Caco-2 (cell line): ENCODE measurements at regions not wholly inside any gene's neighbourhood (a gene's known extent, or its start where the extent isn't known, plus 50 kb on each side); places are given as distances from the start of the nearest gene placed in this dataset.

ENCODE experiments used
- BruUV-seq: library from RNA; stranded (reverse); fragments of 400-500 nt; replicated peaks from 2 replicates; lab custom pipeline; 2021; lab: Mats Ljungman, UMichigan
- CTCF ChIA-PET: fragments of 300-600 bp; sonication (Branson Sonifier 250); formaldehyde crosslinking; loops from one replicate; lab custom pipeline; 2022; ENCODE audit warnings: antibody characterized with exemption; lab: Charles Lee
- POLR2A ChIA-PET: fragments of 300-600 bp; sonication (Branson Sonifier 250); formaldehyde crosslinking; loops from one replicate; lab custom pipeline; 2022; ENCODE audit warnings: antibody characterized with exemption; lab: Charles Lee
- DNase-seq, 2 experiments: peaks; one replicate each; pipeline versions ENCODE4 v3.0.0 to v3.0.0-alpha.2; 2020 to 2022
- H3K27me3 ChIP-seq: replicated peaks from 2 replicates; pipeline ENCODE4 v1.6.0; 2011; ENCODE audit warnings: low read length; ENCODE audit not compliant: control insufficient read depth, insufficient read depth
- H3K36me3 ChIP-seq: 2 replicates; pipeline ENCODE4 v1.5.1; 2011; ENCODE audit warnings: low read length; ENCODE audit not compliant: control insufficient read depth, insufficient read depth
- H3K4me1 ChIP-seq: fragments of 250-450 bp; sonication (Bioruptor Pico); 2 replicates; pipeline ENCODE4 v1.5.1; 2020; ENCODE audit warnings: mild to moderate bottlenecking
- H3K4me3 ChIP-seq: 2 replicates; pipeline ENCODE4 v1.5.1; 2011; ENCODE audit warnings: low read depth, mild to moderate bottlenecking, control low read depth, low read length
- H3K9me3 ChIP-seq: fragments of 250-450 bp; sonication (Bioruptor Pico); 2 replicates; pipeline ENCODE4 v1.5.1; 2020; ENCODE audit warnings: mild to moderate bottlenecking, moderate library complexity
- H3K27ac Mint-ChIP-seq: one replicate; pipeline ENCODE4 v1.8.0; 2022; ENCODE audit warnings: mixed read lengths; ENCODE audit not compliant: unreplicated experiment
- H3K27me3 Mint-ChIP-seq: one replicate; pipeline ENCODE4 v1.8.0; 2022; ENCODE audit warnings: mixed read lengths; ENCODE audit not compliant: insufficient read depth, unreplicated experiment
- H3K36me3 Mint-ChIP-seq: one replicate; pipeline ENCODE4 v1.8.0; 2022; ENCODE audit warnings: mild to moderate bottlenecking, mixed read lengths; ENCODE audit not compliant: insufficient read depth, unreplicated experiment
- H3K4me1 Mint-ChIP-seq: one replicate; pipeline ENCODE4 v1.8.0; 2022; ENCODE audit warnings: low read depth, mixed read lengths; ENCODE audit not compliant: unreplicated experiment
- H3K4me3 Mint-ChIP-seq: one replicate; pipeline ENCODE4 v1.8.0; 2022; ENCODE audit warnings: mild to moderate bottlenecking, moderate library complexity, mixed read lengths; ENCODE audit not compliant: unreplicated experiment
- H3K9me3 Mint-ChIP-seq: one replicate; pipeline ENCODE4 v1.8.0; 2022; ENCODE audit warnings: mixed read lengths; ENCODE audit not compliant: unreplicated experiment
- intact Hi-C: fragments of 100-400 bp; cut with micrococcal nuclease; formaldehyde crosslinking; loops from one replicate; pipeline ENCODE4 v1.10.0; 2022; ENCODE audit not compliant: unreplicated experiment
- TF ChIP-seq, protein P1 (sequence below), 2 experiments: fragments of 200-600 bp in 1 of 2; IDR thresholded peaks; 1 replicate in 1 of 2; 2 replicates in 1 of 2; pipeline versions ENCODE4 v1.5.1 to v1.8.0; 2011 to 2022; ENCODE audit warnings: antibody characterized with exemption in 1 of 2, control low read depth in 1 of 2, inconsistent platforms in 1 of 2, low read depth in 1 of 2, low read length in 1 of 2, mild to moderate bottlenecking in 1 of 2, moderate library complexity in 1 of 2; ENCODE audit not compliant: insufficient read depth in 1 of 2, severe bottlenecking in 1 of 2, unreplicated experiment in 1 of 2

DNA sequence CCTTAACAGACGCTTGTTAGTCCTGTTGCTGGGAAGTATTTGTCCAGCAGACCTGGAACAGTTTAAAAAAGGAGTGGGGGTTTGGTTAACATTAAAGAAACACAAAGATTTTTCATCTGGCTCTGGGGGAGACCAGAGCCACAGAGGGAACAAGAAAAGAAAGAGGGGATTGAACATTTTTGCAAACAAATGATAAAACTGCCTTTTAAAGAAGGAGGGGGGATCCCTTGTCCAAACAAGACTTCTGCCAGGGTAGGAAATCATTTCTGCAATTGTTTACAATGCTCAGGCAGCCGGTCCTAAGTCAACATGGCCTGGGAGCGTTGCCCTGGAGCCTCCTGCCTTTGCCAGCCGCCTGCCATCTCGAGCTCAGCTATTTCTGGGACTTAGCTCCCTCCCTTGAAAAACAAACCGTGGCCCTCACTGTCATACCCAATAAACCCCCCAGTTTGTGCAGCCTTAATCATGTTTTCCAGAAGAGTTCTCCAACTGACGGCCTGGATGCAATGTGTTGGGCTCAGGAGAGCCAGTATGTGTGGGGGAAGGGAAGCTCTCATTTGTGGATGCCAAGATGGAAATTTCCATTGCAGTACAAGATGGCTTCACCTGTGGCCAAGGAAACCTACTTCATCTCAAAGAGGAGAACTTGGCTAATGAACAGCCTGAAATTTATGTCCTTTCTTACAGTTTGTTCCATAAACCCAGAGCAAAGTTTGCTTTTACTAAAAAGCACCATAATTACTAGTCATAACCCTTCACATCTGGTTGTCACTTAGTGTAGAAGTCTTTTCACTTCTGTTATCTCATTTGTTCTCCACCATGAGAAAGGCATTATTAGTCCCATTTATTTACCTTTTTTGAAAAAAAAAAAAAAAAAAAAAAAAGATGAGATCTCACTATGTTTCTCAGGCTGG is 75.9 kb upstream of the RNU6-1 start:
- peak; percentile 80 to 87 for DNase-seq
- TF ChIP-seq, protein P1, sequence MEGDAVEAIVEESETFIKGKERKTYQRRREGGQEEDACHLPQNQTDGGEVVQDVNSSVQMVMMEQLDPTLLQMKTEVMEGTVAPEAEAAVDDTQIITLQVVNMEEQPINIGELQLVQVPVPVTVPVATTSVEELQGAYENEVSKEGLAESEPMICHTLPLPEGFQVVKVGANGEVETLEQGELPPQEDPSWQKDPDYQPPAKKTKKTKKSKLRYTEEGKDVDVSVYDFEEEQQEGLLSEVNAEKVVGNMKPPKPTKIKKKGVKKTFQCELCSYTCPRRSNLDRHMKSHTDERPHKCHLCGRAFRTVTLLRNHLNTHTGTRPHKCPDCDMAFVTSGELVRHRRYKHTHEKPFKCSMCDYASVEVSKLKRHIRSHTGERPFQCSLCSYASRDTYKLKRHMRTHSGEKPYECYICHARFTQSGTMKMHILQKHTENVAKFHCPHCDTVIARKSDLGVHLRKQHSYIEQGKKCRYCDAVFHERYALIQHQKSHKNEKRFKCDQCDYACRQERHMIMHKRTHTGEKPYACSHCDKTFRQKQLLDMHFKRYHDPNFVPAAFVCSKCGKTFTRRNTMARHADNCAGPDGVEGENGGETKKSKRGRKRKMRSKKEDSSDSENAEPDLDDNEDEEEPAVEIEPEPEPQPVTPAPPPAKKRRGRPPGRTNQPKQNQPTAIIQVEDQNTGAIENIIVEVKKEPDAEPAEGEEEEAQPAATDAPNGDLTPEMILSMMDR (IDR thresholded peaks at IDR 0.05; ENCODE audit: insufficient read depth in 1 of 2, low read depth in 1 of 2, low read length in 1 of 2, severe bottlenecking in 1 of 2, unreplicated experiment in 1 of 2), result no peak
- Mint-ChIP-seq H3K36me3 (peaks cover 6% of the 10 kb centered on the region), H3K4me1 (peaks cover 46% of the 10 kb centered on the region), H3K27ac (peak overlapping the region; percentile 72), H3K27me3 (no peaks in the 10 kb centered on the region), H3K4me3 (peak overlapping the region; percentile 64), H3K9me3 (no peaks in the 10 kb centered on the region)
- CTCF ChIA-PET, result interaction anchor here (0.6 to 2.4 kb wide), 9 partner anchors 30 to 239 kb away, joined by 3 to 11 read pairs (median 5); partner anchors contain the start of gene PIAS1
- no peaks in the 10 kb centered on the region for H3K27me3 ChIP-seq
- H3K36me3 ChIP-seq, result no peaks in the 10 kb centered on the region
- BruUV-seq, result TSS peak; percentile 96
- intact Hi-C loops, result loop anchor here (1.0 to 2.0 kb wide), 6 partner anchors 31 to 139 kb away; partner anchors contain the start of gene PIAS1
- peaks cover 6% of the 10 kb centered on the region; the same call in 1 of the 2 replicates for H3K9me3 ChIP-seq
- no peak overlapping the region for H3K4me3 ChIP-seq
- POLR2A ChIA-PET, result interaction anchor here (0.6 to 3.8 kb wide), 11 partner anchors 13 to 314 kb away, joined by 3 to 24 read pairs (median 6); partner anchors contain the start of gene PIAS1
- H3K4me1 ChIP-seq, result peaks cover 64% of the 10 kb centered on the region

GRCh38 chr15:67916565-67916964 is 76.7 kb upstream of the RNU6-1 start:
- H3K9me3 ChIP-seq, result peaks cover 6% of the 10 kb centered on the region; the same call in 1 of the 2 replicates
- H3K36me3 ChIP-seq, result no peaks in the 10 kb centered on the region
- Mint-ChIP-seq H3K4me3 (peak overlapping the region; percentile 64), H3K9me3 (no peaks in the 10 kb centered on the region), H3K4me1 (peaks cover 52% of the 10 kb centered on the region), H3K36me3 (peaks cover 6% of the 10 kb centered on the region), H3K27ac (peak overlapping the region; percentile 72), H3K27me3 (no peaks in the 10 kb centered on the region)
- no TSS peak for BruUV-seq
- ChIA-PET CTCF (interaction anchor here (0.6 to 2.4 kb wide), 2 partner anchors 45 to 52 kb away, joined by 4 to 11 read pairs; no protein-coding TSS in a partner anchor), POLR2A (interaction anchor here (0.6 to 3.8 kb wide), 7 partner anchors 30 to 313 kb away, joined by 3 to 24 read pairs (median 10); no protein-coding TSS in a partner anchor)
- H3K27me3 ChIP-seq, result no peaks in the 10 kb centered on the region
- DNase-seq, result no peak
- intact Hi-C loops, result loop anchor here (1.0 kb wide), 1 partner anchor 73 kb away; no protein-coding TSS in a partner anchor
- TF ChIP-seq, protein P1 (IDR thresholded peaks at IDR 0.05; ENCODE audit: insufficient read depth in 1 of 2, low read depth in 1 of 2, low read length in 1 of 2, severe bottlenecking in 1 of 2, unreplicated experiment in 1 of 2), result no peak
- H3K4me3 ChIP-seq, result no peak overlapping the region
- peaks cover 71% of the 10 kb centered on the region for H3K4me1 ChIP-seq

DNA sequence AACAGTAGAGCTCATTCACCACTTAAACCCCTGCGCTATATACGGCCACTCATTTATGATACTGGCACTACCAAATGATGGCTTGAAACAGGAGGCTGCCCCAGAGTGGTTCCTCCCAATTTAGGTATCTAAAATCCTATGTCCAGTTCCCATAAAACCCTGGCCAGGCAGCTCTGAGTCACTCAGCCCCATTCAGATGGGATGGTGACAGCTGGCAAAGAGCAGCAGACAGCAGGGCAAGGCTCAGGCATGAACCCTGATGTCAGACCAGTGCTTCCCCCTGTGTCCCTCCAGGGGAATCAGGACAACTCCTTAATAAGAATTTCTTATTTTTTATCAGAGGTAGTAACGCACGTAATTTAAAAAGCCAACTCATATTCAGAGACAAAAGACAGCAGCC is 77.2 kb upstream of the RNU6-1 start:
- DNase-seq, result no peak
- H3K27ac Mint-ChIP-seq, result peak overlapping the region; percentile 73

More for the DNA sequence above, 77.2 kb upstream of the RNU6-1 start:
- intact Hi-C loops, result no loop called here
- Histone ChIP-seq H3K27me3 (no peaks in the 10 kb centered on the region), H3K36me3 (no peaks in the 10 kb centered on the region), H3K4me3 (no peak overlapping the region), H3K9me3 (peaks cover 6% of the 10 kb centered on the region; the same call in 1 of the 2 replicates), H3K4me1 (peaks cover 72% of the 10 kb centered on the region)
- Mint-ChIP-seq H3K4me3 (no peak overlapping the region), H3K9me3 (no peaks in the 10 kb centered on the region), H3K36me3 (peaks cover 6% of the 10 kb centered on the region), H3K27me3 (no peaks in the 10 kb centered on the region), H3K4me1 (peaks cover 52% of the 10 kb centered on the region)
- ChIA-PET POLR2A (interaction anchor here (3.8 kb wide), 1 partner anchor 29 kb away, joined by 24 read pairs; no protein-coding TSS in a partner anchor), CTCF (no interaction called here)
- TF ChIP-seq, protein P1 (IDR thresholded peaks at IDR 0.05; ENCODE audit: insufficient read depth in 1 of 2, low read depth in 1 of 2, low read length in 1 of 2, severe bottlenecking in 1 of 2, unreplicated experiment in 1 of 2), result no peak
- no TSS peak for BruUV-seq
